ENCODE measurements at regions not wholly inside any gene's neighbourhood (a gene's known extent, or its start where the extent isn't known, plus 50 kb on each side); places are given as distances from the start of the nearest gene placed in this dataset.
A peak's percentile ranks its signal among the peaks of the same experiment; 100 is the strongest.
"Not testable (repeated sequence)": the region's sequence is repeated elsewhere in the genome, so short reads cannot be mapped to it uniquely, and the experiment has no call there.

GRCh38 chr1:200496937-200497336 lies 87.1 kb upstream of the ZNF281 start:
- H3K27ac ChIP-seq (ENCODE audit: low read depth in 1 of 2, low read length in 1 of 2): no peak overlapping the region
- 96% methylated on average over 2 of the region's 2 CpGs for WGBS

GRCh38 chr1:200495901-200496300 lies 86.1 kb upstream of the ZNF281 start:
- Histone ChIP-seq H3K4me3 (ENCODE audit: low read length in 2 of 2) (no peak overlapping the region), H3K36me3 (ENCODE audit: control insufficient read depth in 2 of 2, insufficient read depth in 2 of 2, low read length in 1 of 2) (no peaks in the 10 kb centered on the region), H3K27me3 (ENCODE audit: control insufficient read depth in 2 of 2, insufficient read depth in 1 of 2, low read length in 1 of 2) (no peaks in the 10 kb centered on the region), H3K4me1 (ENCODE audit: control insufficient read depth in 2 of 2, insufficient read depth in 2 of 2, low read length in 2 of 2) (no peaks in the 10 kb centered on the region), H3K9me3 (ENCODE audit: control insufficient read depth in 2 of 2, insufficient read depth in 1 of 2, low read length in 1 of 2) (no peaks in the 10 kb centered on the region), H3K27ac (ENCODE audit: low read depth in 1 of 2, low read length in 1 of 2) (no peak overlapping the region)
- 97% methylated on average over 1 of the region's 1 CpG for WGBS
- DNase-seq (ENCODE audit: low read depth in 6 of 9, low spot score in 9 of 9): no peak

More at GRCh38 chr1:200496937-200497336, 87.1 kb upstream of the ZNF281 start:
- H3K9me3 ChIP-seq (ENCODE audit: control insufficient read depth in 2 of 2, insufficient read depth in 1 of 2, low read length in 1 of 2): no peaks in the 10 kb centered on the region
- no peak for DNase-seq (ENCODE audit: low read depth in 6 of 9, low spot score in 9 of 9)
- no peaks in the 10 kb centered on the region for H3K4me1 ChIP-seq (ENCODE audit: control insufficient read depth in 2 of 2, insufficient read depth in 2 of 2, low read length in 2 of 2)
- no peaks in the 10 kb centered on the region for H3K36me3 ChIP-seq (ENCODE audit: control insufficient read depth in 2 of 2, insufficient read depth in 2 of 2, low read length in 1 of 2)
- H3K27me3 ChIP-seq (ENCODE audit: control insufficient read depth in 2 of 2, insufficient read depth in 1 of 2, low read length in 1 of 2): no peaks in the 10 kb centered on the region
- no peak overlapping the region for H3K4me3 ChIP-seq (ENCODE audit: low read length in 2 of 2)

- 95% methylated on average over 4 of the region's 4 CpGs for WGBS
- DNase-seq (ENCODE audit: low read depth in 6 of 9, low spot score in 9 of 9): no peak
These were observed 83.5 kb upstream of the ZNF281 start for GRCh38 chr1:200493344-200493743.

GRCh38 chr1:200491103-200491502 lies 81.3 kb upstream of the ZNF281 start:
- WGBS: 92% methylated on average over 2 of the region's 2 CpGs
- DNase-seq (ENCODE audit: low read depth in 6 of 9, low spot score in 9 of 9): no peak
- Histone ChIP-seq H3K9me3 (ENCODE audit: control insufficient read depth in 2 of 2, insufficient read depth in 1 of 2, low read length in 1 of 2) (no peaks in the 10 kb centered on the region), H3K4me1 (ENCODE audit: control insufficient read depth in 2 of 2, insufficient read depth in 2 of 2, low read length in 2 of 2) (peaks cover 2 to 8% of the 10 kb centered on the region in 2 donors), H3K27ac (ENCODE audit: low read depth in 1 of 2, low read length in 1 of 2) (no peak overlapping the region), H3K27me3 (ENCODE audit: control insufficient read depth in 2 of 2, insufficient read depth in 1 of 2, low read length in 1 of 2) (no peaks in the 10 kb centered on the region), H3K36me3 (ENCODE audit: control insufficient read depth in 2 of 2, insufficient read depth in 2 of 2, low read length in 1 of 2) (no peaks in the 10 kb centered on the region), H3K4me3 (ENCODE audit: low read length in 2 of 2) (no peak overlapping the region)

More at GRCh38 chr1:200493344-200493743, 83.5 kb upstream of the ZNF281 start:
- H3K4me3 ChIP-seq (ENCODE audit: low read length in 2 of 2): no peak overlapping the region
- H3K36me3 ChIP-seq (ENCODE audit: control insufficient read depth in 2 of 2, insufficient read depth in 2 of 2, low read length in 1 of 2): no peaks in the 10 kb centered on the region
- H3K4me1 ChIP-seq (ENCODE audit: control insufficient read depth in 2 of 2, insufficient read depth in 2 of 2, low read length in 2 of 2): peaks cover 0 to 5% of the 10 kb centered on the region in 2 donors
- H3K9me3 ChIP-seq (ENCODE audit: control insufficient read depth in 2 of 2, insufficient read depth in 1 of 2, low read length in 1 of 2): no peaks in the 10 kb centered on the region
- no peak overlapping the region for H3K27ac ChIP-seq (ENCODE audit: low read depth in 1 of 2, low read length in 1 of 2)
- H3K27me3 ChIP-seq (ENCODE audit: control insufficient read depth in 2 of 2, insufficient read depth in 1 of 2, low read length in 1 of 2): no peaks in the 10 kb centered on the region

GRCh38 chr1:200490183-200490582 lies 80.3 kb upstream of the ZNF281 start:
- WGBS: 73% methylated on average over 1 of the region's 1 CpG

GRCh38 chr1:200488375-200489165 lies 78.7 kb upstream of the ZNF281 start:
- H3K9me3 ChIP-seq (ENCODE audit: control insufficient read depth in 2 of 2, insufficient read depth in 1 of 2, low read length in 1 of 2): no peaks in the 10 kb centered on the region
- DNase-seq (ENCODE audit: low read depth in 6 of 9, low spot score in 9 of 9): peak in 8 of 9 donors; percentile 28 to 72 (median 48)
- H3K27me3 ChIP-seq (ENCODE audit: control insufficient read depth in 2 of 2, insufficient read depth in 1 of 2, low read length in 1 of 2): no peaks in the 10 kb centered on the region
- 53% methylated on average over 15 of the region's 15 CpGs for WGBS
- H3K36me3 ChIP-seq (ENCODE audit: control insufficient read depth in 2 of 2, insufficient read depth in 2 of 2, low read length in 1 of 2): no peaks in the 10 kb centered on the region
- no peak overlapping the region for H3K4me3 ChIP-seq (ENCODE audit: low read length in 2 of 2)
- H3K27ac ChIP-seq (ENCODE audit: low read depth in 1 of 2, low read length in 1 of 2): no peak overlapping the region
- H3K4me1 ChIP-seq (ENCODE audit: control insufficient read depth in 2 of 2, insufficient read depth in 2 of 2, low read length in 2 of 2): peaks cover 2 to 10% of the 10 kb centered on the region in 2 donors

More at GRCh38 chr1:200490183-200490582, 80.3 kb upstream of the ZNF281 start:
- Histone ChIP-seq H3K27me3 (ENCODE audit: control insufficient read depth in 2 of 2, insufficient read depth in 1 of 2, low read length in 1 of 2) (no peaks in the 10 kb centered on the region), H3K36me3 (ENCODE audit: control insufficient read depth in 2 of 2, insufficient read depth in 2 of 2, low read length in 1 of 2) (no peaks in the 10 kb centered on the region), H3K27ac (ENCODE audit: low read depth in 1 of 2, low read length in 1 of 2) (no peak overlapping the region), H3K4me1 (ENCODE audit: control insufficient read depth in 2 of 2, insufficient read depth in 2 of 2, low read length in 2 of 2) (peaks cover 2 to 8% of the 10 kb centered on the region in 2 donors), H3K9me3 (ENCODE audit: control insufficient read depth in 2 of 2, insufficient read depth in 1 of 2, low read length in 1 of 2) (no peaks in the 10 kb centered on the region), H3K4me3 (ENCODE audit: low read length in 2 of 2) (no peak overlapping the region)
- DNase-seq (ENCODE audit: low read depth in 6 of 9, low spot score in 9 of 9): no peak

GRCh38 chr1:200487650-200488049 lies 77.8 kb upstream of the ZNF281 start:
- H3K4me3 ChIP-seq (ENCODE audit: low read length in 2 of 2): no peak overlapping the region
- no peak overlapping the region for H3K27ac ChIP-seq (ENCODE audit: low read depth in 1 of 2, low read length in 1 of 2)
- peaks cover 2 to 10% of the 10 kb centered on the region in 2 donors for H3K4me1 ChIP-seq (ENCODE audit: control insufficient read depth in 2 of 2, insufficient read depth in 2 of 2, low read length in 2 of 2)
- H3K36me3 ChIP-seq (ENCODE audit: control insufficient read depth in 2 of 2, insufficient read depth in 2 of 2, low read length in 1 of 2): no peaks in the 10 kb centered on the region
- H3K27me3 ChIP-seq (ENCODE audit: control insufficient read depth in 2 of 2, insufficient read depth in 1 of 2, low read length in 1 of 2): no peaks in the 10 kb centered on the region
- WGBS: 95% methylated on average over 6 of the region's 6 CpGs
- no peaks in the 10 kb centered on the region for H3K9me3 ChIP-seq (ENCODE audit: control insufficient read depth in 2 of 2, insufficient read depth in 1 of 2, low read length in 1 of 2)
- no peak for DNase-seq (ENCODE audit: low read depth in 6 of 9, low spot score in 9 of 9)

GRCh38 chr1:200486634-200487033 lies 76.8 kb upstream of the ZNF281 start:
- 90% methylated on average over 3 of the region's 3 CpGs for WGBS
- Histone ChIP-seq H3K4me1 (ENCODE audit: control insufficient read depth in 2 of 2, insufficient read depth in 2 of 2, low read length in 2 of 2) (peaks cover 2 to 10% of the 10 kb centered on the region in 2 donors), H3K27me3 (ENCODE audit: control insufficient read depth in 2 of 2, insufficient read depth in 1 of 2, low read length in 1 of 2) (no peaks in the 10 kb centered on the region), H3K27ac (ENCODE audit: low read depth in 1 of 2, low read length in 1 of 2) (no peak overlapping the region), H3K9me3 (ENCODE audit: control insufficient read depth in 2 of 2, insufficient read depth in 1 of 2, low read length in 1 of 2) (no peaks in the 10 kb centered on the region), H3K36me3 (ENCODE audit: control insufficient read depth in 2 of 2, insufficient read depth in 2 of 2, low read length in 1 of 2) (no peaks in the 10 kb centered on the region), H3K4me3 (ENCODE audit: low read length in 2 of 2) (no peak overlapping the region)
- DNase-seq (ENCODE audit: low read depth in 6 of 9, low spot score in 9 of 9): no peak

GRCh38 chr1:200484438-200484946 lies 74.7 kb upstream of the ZNF281 start:
- 97% methylated on average over 7 of the region's 7 CpGs for WGBS
- H3K27ac ChIP-seq (ENCODE audit: low read depth in 1 of 2, low read length in 1 of 2); H3K4me1 ChIP-seq (ENCODE audit: control insufficient read depth in 2 of 2, insufficient read depth in 2 of 2, low read length in 2 of 2); H3K27me3 ChIP-seq (ENCODE audit: control insufficient read depth in 2 of 2, insufficient read depth in 1 of 2, low read length in 1 of 2); H3K36me3 ChIP-seq (ENCODE audit: control insufficient read depth in 2 of 2, insufficient read depth in 2 of 2, low read length in 1 of 2); DNase-seq (ENCODE audit: low read depth in 6 of 9, low spot score in 9 of 9); H3K4me3 ChIP-seq (ENCODE audit: low read length in 2 of 2); H3K9me3 ChIP-seq (ENCODE audit: control insufficient read depth in 2 of 2, insufficient read depth in 1 of 2, low read length in 1 of 2): not testable (repeated sequence)

Measured in thymus (tissue), 11 donors.